T-helper 1 cell treated with Interleukin-12 subunit alpha and Interleukin-12 subunit beta and Interleukin-4 antibody, amounts not matched to agents 30 μg/mL and 1 μg/mL, for 36 hours (primary cell): ENCODE measurements at regions not wholly inside any gene's neighbourhood (a gene's known extent, or its start where the extent isn't known, plus 50 kb on each side); places are given as distances from the start of the nearest gene placed in this dataset.
"Not testable (repeated sequence)": the region's sequence is repeated elsewhere in the genome, so short reads cannot be mapped to it uniquely, and the experiment has no call there.

ENCODE experiments used
- H3K27ac Mint-ChIP-seq: one replicate; pipeline ENCODE4 v1.8.0; 2021; ENCODE audit warnings: mild to moderate bottlenecking, mixed read lengths
- H3K27me3 Mint-ChIP-seq: one replicate; pipeline ENCODE4 v1.8.0; 2021; ENCODE audit warnings: low read depth, mixed read lengths
- H3K36me3 Mint-ChIP-seq: one replicate; pipeline ENCODE4 v1.8.0; 2021; ENCODE audit warnings: low read depth, mixed read lengths
- H3K4me1 Mint-ChIP-seq: one replicate; pipeline ENCODE4 v1.8.0; 2021; ENCODE audit warnings: low read depth, mixed read lengths
- H3K4me3 Mint-ChIP-seq: one replicate; pipeline ENCODE4 v1.8.0; 2021; ENCODE audit warnings: mild to moderate bottlenecking, moderate library complexity, mixed read lengths
- H3K9me3 Mint-ChIP-seq: one replicate; pipeline ENCODE4 v1.8.0; 2021; ENCODE audit warnings: mixed read lengths

DNA sequence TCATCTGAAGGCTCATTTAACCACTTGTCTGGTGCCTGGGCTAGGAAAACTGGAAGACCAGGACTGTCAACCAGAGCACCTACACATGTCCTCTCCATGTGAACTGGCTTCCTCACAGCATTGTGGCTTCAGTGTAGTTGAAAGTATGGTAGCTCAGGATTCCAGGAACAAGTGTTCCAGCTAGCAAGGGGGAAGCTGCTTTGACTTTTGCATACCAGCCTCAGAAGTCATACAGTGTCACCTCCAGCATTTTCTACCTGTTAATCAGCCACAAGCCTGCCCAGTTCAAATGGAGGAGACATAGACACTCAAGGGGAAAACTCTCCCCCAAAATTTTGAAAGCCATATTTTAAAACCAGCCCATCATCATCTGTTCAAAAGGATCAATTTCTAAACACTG, 212.8 kb upstream of the CAND1 start:
- H3K9me3 Mint-ChIP-seq, result no peaks in the 10 kb centered on the region
- H3K27ac Mint-ChIP-seq, result no peak overlapping the region

GRCh38 chr12:67057072-67057471, 212.1 kb upstream of the CAND1 start:
- no peaks in the 10 kb centered on the region for H3K9me3 Mint-ChIP-seq
- H3K27ac Mint-ChIP-seq, result no peak overlapping the region
- H3K27me3 Mint-ChIP-seq, result peaks cover 6% of the 10 kb centered on the region
- H3K36me3 Mint-ChIP-seq, result no peaks in the 10 kb centered on the region
- no peaks in the 10 kb centered on the region for H3K4me1 Mint-ChIP-seq
- H3K4me3 Mint-ChIP-seq, result no peak overlapping the region

More for the DNA sequence above, 212.8 kb upstream of the CAND1 start:
- Mint-ChIP-seq H3K4me3 (no peak overlapping the region), H3K4me1 (no peaks in the 10 kb centered on the region), H3K36me3 (no peaks in the 10 kb centered on the region), H3K27me3 (peaks cover 3% of the 10 kb centered on the region)

- Mint-ChIP-seq H3K4me1 (no peaks in the 10 kb centered on the region), H3K36me3 (no peaks in the 10 kb centered on the region), H3K4me3 (no peak overlapping the region), H3K27ac (no peak overlapping the region), H3K27me3 (peaks cover 27% of the 10 kb centered on the region), H3K9me3 (no peaks in the 10 kb centered on the region)
These were observed 207.0 kb upstream of the CAND1 start for GRCh38 chr12:67062193-67062592.

DNA sequence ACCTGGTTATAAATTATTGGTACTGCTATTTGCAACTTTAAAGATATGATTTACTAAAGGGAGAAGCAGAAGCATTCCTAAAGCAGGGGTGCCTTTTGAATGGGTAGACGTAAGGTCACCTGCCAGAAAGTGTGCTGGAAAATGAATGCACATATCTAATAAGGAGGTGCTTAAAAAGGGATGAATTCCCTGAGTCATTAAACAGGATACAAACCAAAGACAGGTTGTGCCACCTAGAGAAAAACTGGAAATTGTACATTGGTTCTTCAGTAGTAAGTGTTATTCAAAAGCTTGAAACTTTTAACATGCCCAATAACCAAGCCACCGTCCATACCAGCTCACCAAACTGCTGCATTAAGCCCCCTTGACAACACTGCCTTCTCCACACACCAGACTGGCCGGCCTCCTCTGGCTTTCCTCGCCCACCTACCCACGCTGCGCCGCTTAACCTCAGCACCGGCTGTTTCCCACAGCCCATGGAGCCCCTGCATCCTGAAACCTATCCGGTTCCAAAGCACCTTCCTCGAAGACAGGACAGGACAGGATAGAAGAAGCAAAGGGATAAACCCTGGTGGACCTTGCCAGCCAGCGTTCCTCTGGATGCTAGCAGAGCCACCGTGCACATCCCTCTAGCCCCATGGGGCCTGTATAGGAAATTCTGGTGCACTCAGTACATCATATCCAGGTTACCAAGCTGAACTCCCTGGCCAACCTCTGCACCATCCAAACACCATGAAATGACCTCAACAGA, 201.5 kb upstream of the CAND1 start:
- Mint-ChIP-seq H3K27ac (no peak overlapping the region), H3K27me3 (peaks cover 59% of the 10 kb centered on the region), H3K9me3 (no peaks in the 10 kb centered on the region), H3K36me3 (peaks cover 2% of the 10 kb centered on the region), H3K4me3 (peak overlapping the region; percentile 75), H3K4me1 (peaks cover 14% of the 10 kb centered on the region)

DNA sequence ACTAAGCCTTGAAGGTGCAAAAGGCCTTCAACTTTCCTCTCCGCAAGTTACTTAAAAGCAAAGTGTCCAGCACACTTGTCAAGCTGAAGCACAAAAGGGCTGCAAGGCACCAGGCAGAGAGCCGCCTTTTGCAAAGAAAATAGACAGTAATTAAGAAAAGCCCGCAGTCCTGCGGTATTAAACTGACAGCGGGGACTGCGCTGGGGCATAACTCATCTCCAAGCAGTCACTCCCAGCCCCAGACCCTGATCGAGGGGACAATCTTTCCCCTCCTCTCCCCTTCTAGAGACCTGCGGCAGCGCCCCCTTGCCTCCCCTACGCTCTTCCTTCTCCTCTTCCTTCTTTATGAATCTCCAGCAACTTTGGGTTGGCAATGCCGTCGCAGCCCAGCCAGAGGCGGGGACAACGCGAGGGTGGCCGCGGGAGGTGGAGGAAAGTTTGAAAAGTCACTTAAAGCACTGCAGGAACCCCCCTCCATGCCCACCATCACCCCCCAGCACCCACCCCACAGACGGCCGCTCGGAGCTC, 200.9 kb upstream of the CAND1 start:
- Mint-ChIP-seq H3K27ac (no peak overlapping the region), H3K27me3 (peaks cover 54% of the 10 kb centered on the region), H3K9me3 (no peaks in the 10 kb centered on the region), H3K4me3 (peak overlapping the region; percentile 75), H3K4me1 (peaks cover 14% of the 10 kb centered on the region), H3K36me3 (peaks cover 2% of the 10 kb centered on the region)

DNA sequence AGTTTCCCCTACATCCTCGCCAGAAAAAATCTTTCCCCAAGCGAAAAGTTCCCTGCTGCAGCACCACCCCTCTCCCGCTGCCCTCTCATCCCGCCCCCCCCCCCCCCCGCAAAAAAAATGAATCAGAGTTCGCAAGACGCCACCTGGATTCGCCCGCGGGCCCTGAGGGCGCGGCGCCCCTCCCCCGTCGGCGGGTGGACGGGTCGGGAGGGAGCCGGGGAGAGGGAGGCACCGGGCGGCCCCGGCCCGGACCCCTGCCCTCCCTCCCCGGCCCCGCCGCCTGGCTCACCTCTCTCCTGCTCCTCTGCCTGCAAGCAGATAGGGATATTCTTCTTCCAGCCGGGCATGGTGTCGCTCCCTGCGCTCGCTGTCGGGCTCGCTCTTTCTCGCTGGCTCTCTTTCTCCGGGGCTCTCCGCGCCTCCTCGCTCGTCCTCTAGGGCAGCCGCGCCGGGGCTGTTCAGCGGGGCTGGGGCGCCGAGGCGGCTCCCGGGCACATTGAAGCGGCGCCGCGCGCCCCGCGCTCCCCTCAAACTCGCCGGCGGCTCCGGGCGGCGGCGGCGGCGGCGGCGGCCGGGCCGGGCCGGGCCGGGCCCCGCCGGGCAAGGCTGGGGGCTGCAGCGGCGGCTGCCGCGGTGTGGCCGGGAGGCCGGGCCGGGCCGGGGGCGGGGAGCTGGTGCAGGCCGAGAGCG, 200.3 kb upstream of the CAND1 start:
- peak overlapping the region; percentile 89 for H3K4me3 Mint-ChIP-seq
- no peak overlapping the region for H3K27ac Mint-ChIP-seq
- H3K27me3 Mint-ChIP-seq, result peaks cover 54% of the 10 kb centered on the region
- peaks cover 14% of the 10 kb centered on the region for H3K4me1 Mint-ChIP-seq
- H3K36me3 Mint-ChIP-seq, result peaks cover 2% of the 10 kb centered on the region
- H3K9me3 Mint-ChIP-seq, result no peaks in the 10 kb centered on the region

DNA sequence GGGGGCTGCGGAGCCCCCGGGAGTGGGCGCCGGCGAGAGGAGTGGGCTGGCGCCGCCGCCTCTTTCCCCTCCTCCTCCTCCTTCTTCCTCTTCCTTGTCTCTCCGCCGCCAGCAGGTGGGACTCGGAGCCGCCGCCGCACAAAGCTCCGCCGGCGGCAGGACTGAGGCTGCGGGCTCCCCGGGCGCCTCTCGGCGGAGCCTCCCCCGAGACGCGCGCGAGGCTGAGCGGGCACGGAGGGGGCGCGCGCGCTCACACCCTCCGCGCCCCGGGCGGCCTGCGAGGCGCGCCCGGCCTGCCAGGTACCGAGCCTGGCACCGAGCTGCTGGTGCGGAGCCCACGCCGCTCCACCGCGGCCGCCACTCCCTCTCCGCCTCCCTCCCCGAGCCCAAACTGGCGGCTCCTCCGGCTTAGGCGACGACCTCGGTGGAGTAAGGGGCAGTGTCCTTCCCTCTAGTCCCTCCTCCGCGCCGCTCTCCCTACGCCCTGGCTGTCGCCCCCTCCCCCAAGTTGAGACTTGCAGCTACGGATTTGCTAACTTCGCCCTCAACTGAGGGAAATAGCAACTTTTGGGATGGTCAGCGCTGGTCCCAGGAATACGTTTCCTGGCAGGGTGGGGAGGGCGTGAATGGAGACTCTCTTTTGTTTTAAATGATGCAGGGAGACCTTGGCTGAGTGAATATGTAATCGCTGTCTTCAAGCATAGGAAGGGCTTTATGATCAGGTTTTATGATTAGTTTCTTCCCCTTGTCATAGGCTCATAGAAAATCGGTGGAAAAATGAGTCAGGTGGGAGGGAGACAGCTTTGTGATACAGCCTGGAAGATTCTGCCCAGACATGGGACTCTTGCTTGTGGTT, 199.5 kb upstream of the CAND1 start:
- no peak overlapping the region for H3K27ac Mint-ChIP-seq
- peak overlapping the region; percentile 81 for H3K4me3 Mint-ChIP-seq
- H3K27me3 Mint-ChIP-seq, result peaks cover 57% of the 10 kb centered on the region
- peaks cover 14% of the 10 kb centered on the region for H3K4me1 Mint-ChIP-seq
- no peaks in the 10 kb centered on the region for H3K9me3 Mint-ChIP-seq
- peaks cover 2% of the 10 kb centered on the region for H3K36me3 Mint-ChIP-seq

- Mint-ChIP-seq H3K27me3 (peaks cover 57% of the 10 kb centered on the region), H3K9me3 (no peaks in the 10 kb centered on the region)
These were observed 198.9 kb upstream of the CAND1 start for GRCh38 chr12:67070307-67070600.

GRCh38 chr12:67070604-67071003, 198.6 kb upstream of the CAND1 start:
- Mint-ChIP-seq H3K36me3 (peaks cover 2% of the 10 kb centered on the region), H3K4me3 (peak overlapping the region; percentile 81), H3K27me3 (peaks cover 60% of the 10 kb centered on the region), H3K27ac (no peak overlapping the region), H3K4me1 (peaks cover 14% of the 10 kb centered on the region), H3K9me3 (no peaks in the 10 kb centered on the region)

More at GRCh38 chr12:67070307-67070600, 198.9 kb upstream of the CAND1 start:
- no peak overlapping the region for H3K27ac Mint-ChIP-seq
- peaks cover 14% of the 10 kb centered on the region for H3K4me1 Mint-ChIP-seq
- peak overlapping the region; percentile 81 for H3K4me3 Mint-ChIP-seq
- H3K36me3 Mint-ChIP-seq, result peaks cover 2% of the 10 kb centered on the region

GRCh38 chr12:67072281-67072680, 196.9 kb upstream of the CAND1 start:
- not testable (repeated sequence) for H3K36me3 Mint-ChIP-seq, H3K27ac Mint-ChIP-seq, H3K9me3 Mint-ChIP-seq, H3K4me3 Mint-ChIP-seq
- H3K27me3 Mint-ChIP-seq, result peaks cover 54% of the 10 kb centered on the region
- H3K4me1 Mint-ChIP-seq, result peaks cover 14% of the 10 kb centered on the region

DNA sequence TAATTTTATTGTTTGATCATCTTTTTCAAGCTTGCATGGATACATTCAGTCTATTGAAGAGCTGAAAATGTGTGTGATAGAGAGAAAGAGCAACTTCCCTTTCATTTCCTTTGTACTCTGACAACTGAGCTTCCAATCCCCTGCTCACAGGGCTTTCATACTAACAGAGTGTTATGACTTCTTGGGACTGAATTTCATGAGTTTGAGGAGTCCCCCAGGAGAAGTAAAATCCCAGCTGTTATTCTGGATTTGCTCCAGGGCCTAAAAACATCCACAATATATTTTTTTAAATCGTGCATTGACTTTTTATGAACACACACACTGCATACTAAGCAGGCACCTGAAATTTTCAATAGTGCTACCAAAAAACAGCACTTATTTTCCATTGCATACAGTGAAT, 195.8 kb upstream of the CAND1 start:
- Mint-ChIP-seq H3K27me3 (peaks cover 44% of the 10 kb centered on the region), H3K9me3 (no peaks in the 10 kb centered on the region), H3K27ac (no peak overlapping the region), H3K4me3 (no peak overlapping the region), H3K36me3 (peaks cover 2% of the 10 kb centered on the region), H3K4me1 (peaks cover 8% of the 10 kb centered on the region)

GRCh38 chr12:67074072-67074471, 195.1 kb upstream of the CAND1 start:
- Mint-ChIP-seq H3K9me3 (no peaks in the 10 kb centered on the region), H3K27me3 (peaks cover 38% of the 10 kb centered on the region), H3K36me3 (peaks cover 2% of the 10 kb centered on the region), H3K4me3 (no peak overlapping the region), H3K27ac (no peak overlapping the region), H3K4me1 (peaks cover 4% of the 10 kb centered on the region)

- H3K27ac Mint-ChIP-seq, result no peak overlapping the region
- no peak overlapping the region for H3K4me3 Mint-ChIP-seq
- no peaks in the 10 kb centered on the region for H3K4me1 Mint-ChIP-seq
- H3K27me3 Mint-ChIP-seq, result peaks cover 28% of the 10 kb centered on the region
- H3K9me3 Mint-ChIP-seq, result no peaks in the 10 kb centered on the region
- no peaks in the 10 kb centered on the region for H3K36me3 Mint-ChIP-seq
These were observed 191.5 kb upstream of the CAND1 start for GRCh38 chr12:67077617-67078016.

GRCh38 chr12:67078957-67079356, 190.2 kb upstream of the CAND1 start:
- Mint-ChIP-seq H3K4me3 (no peak overlapping the region), H3K9me3 (no peaks in the 10 kb centered on the region), H3K36me3 (no peaks in the 10 kb centered on the region), H3K4me1 (no peaks in the 10 kb centered on the region), H3K27me3 (peaks cover 29% of the 10 kb centered on the region), H3K27ac (no peak overlapping the region)
